Endothelial cell of umbilical vein (primary cell): ENCODE measurements at regions not wholly inside any gene's neighbourhood (a gene's known extent, or its start where the extent isn't known, plus 50 kb on each side); places are given as distances from the start of the nearest gene placed in this dataset.

Experiments
- BruUV-seq: library from RNA; stranded (reverse); fragments of 400-500 nt; replicated peaks from 2 replicates; lab custom pipeline; 2021; lab: Mats Ljungman, UMichigan
- CTCF ChIA-PET: fragments of 300-600, 350-600 bp; sonication (Branson Sonifier 250); formaldehyde crosslinking; loops from one replicate; lab custom pipeline; 2021; ENCODE audit warnings: antibody characterized with exemption, inconsistent platforms; lab: Charles Lee
- POLR2A ChIA-PET: fragments of 300-600, 350-600 bp; sonication (Branson Sonifier 250); formaldehyde crosslinking; loops from one replicate; lab custom pipeline; 2021; ENCODE audit warnings: antibody characterized with exemption, inconsistent platforms; lab: Charles Lee
- DNase-seq: peaks from one replicate; pipeline ENCODE4 v3.0.0-alpha.2; 2011; ENCODE audit warnings: low read depth, low spot score
- FAIRE-seq: peaks from 2 replicates; lab custom pipeline; 2011; peaks lifted over from hg19 to GRCh38; lab: Jason Lieb, UNC
- H2AFZ ChIP-seq: 2 replicates; pipeline ENCODE4 v1.6.0; 2012; ENCODE audit warnings: low read depth, low read length, control low read depth, inconsistent platforms
- H3K27ac ChIP-seq: 2 replicates; pipeline ENCODE4 v1.5.1; 2011; ENCODE audit warnings: low read depth, mild to moderate bottlenecking, control low read depth, low read length, moderate library complexity; ENCODE audit not compliant: insufficient read depth
- H3K27me3 ChIP-seq, 2 experiments: 2 replicates each; pipeline versions ENCODE4 v1.6.0 to v1.6.1; 2011; ENCODE audit warnings: low read length in 2 of 2, mixed read lengths in 1 of 2; ENCODE audit not compliant: control insufficient read depth in 2 of 2, insufficient read depth in 2 of 2
- H3K36me3 ChIP-seq, 2 experiments: 2 replicates in 1 of 2; 3 replicates in 1 of 2; pipeline ENCODE4 v1.5.1; 2011; ENCODE audit warnings: low read length in 2 of 2, mild to moderate bottlenecking in 1 of 2, moderate library complexity in 1 of 2; ENCODE audit not compliant: control insufficient read depth in 2 of 2, insufficient read depth in 2 of 2; ENCODE audit errors: extremely low read depth in 1 of 2
- H3K4me1 ChIP-seq: 3 replicates; pipeline ENCODE4 v1.5.1; 2011; ENCODE audit warnings: mild to moderate bottlenecking, low read length; ENCODE audit not compliant: control insufficient read depth, insufficient read depth; ENCODE audit errors: extremely low read depth
- H3K4me2 ChIP-seq: 2 replicates; pipeline ENCODE4 v1.6.1; 2011; ENCODE audit warnings: low read length, control low read depth, mixed read lengths; ENCODE audit not compliant: insufficient read depth
- H3K4me3 ChIP-seq, 3 experiments: fragments of 200-600 bp in 1 of 3; sonication (generic), shearing (Covaris generic) in 1 of 3; replicated peaks in 1 of 3; 2 replicates each; pipeline ENCODE4 v1.5.1; 2011 to 2016; ENCODE audit warnings: control low read depth in 3 of 3, low read length in 3 of 3, mild to moderate bottlenecking in 2 of 3, inconsistent platforms in 1 of 3, low read depth in 1 of 3, moderate library complexity in 1 of 3; ENCODE audit not compliant: insufficient read depth in 1 of 3
- H3K79me2 ChIP-seq: 2 replicates; pipeline ENCODE4 v1.6.0; 2012; ENCODE audit warnings: low read length, inconsistent platforms; ENCODE audit not compliant: control insufficient read depth, insufficient read depth
- H3K9ac ChIP-seq: replicated peaks from 2 replicates; pipeline ENCODE3; 2011; ENCODE audit warnings: low read length, control low read depth; ENCODE audit not compliant: insufficient read depth; ENCODE audit errors: extremely low read depth
- H3K9me1 ChIP-seq: replicated peaks from 3 replicates; pipeline ENCODE4 v1.6.0; 2011; ENCODE audit warnings: mild to moderate bottlenecking, low read length; ENCODE audit not compliant: control insufficient read depth, insufficient read depth; ENCODE audit errors: extremely low read depth
- H3K9me3 ChIP-seq: replicated peaks from 2 replicates; pipeline ENCODE4 v1.5.1; 2012; ENCODE audit warnings: low read length, inconsistent platforms; ENCODE audit not compliant: control insufficient read depth, insufficient read depth
- H4K20me1 ChIP-seq: replicated peaks from 2 replicates; pipeline ENCODE3; 2011; ENCODE audit warnings: mild to moderate bottlenecking, low read length; ENCODE audit not compliant: control insufficient read depth, insufficient read depth; ENCODE audit errors: extremely low read depth
- CTCF ChIP-seq, 2 donors: IDR thresholded peaks; 1 replicate in 1 of 2; 2 replicates in 1 of 2; pipeline ENCODE4 v1.5.1; 2011; ENCODE audit warnings: low read length in 2 of 2, mild to moderate bottlenecking in 2 of 2, moderate library complexity in 2 of 2, control low read depth in 1 of 2, inconsistent platforms in 1 of 2, low read depth in 1 of 2; ENCODE audit not compliant: insufficient read depth in 1 of 2; ENCODE audit errors: extremely low read depth in 1 of 2
- EZH2 ChIP-seq: IDR thresholded peaks from 2 replicates; pipeline ENCODE4 v1.6.1; 2012; ENCODE audit warnings: borderline replicate concordance, low read depth, mild to moderate bottlenecking, moderate library complexity, low read length, inconsistent platforms; ENCODE audit not compliant: severe bottlenecking
- FOS ChIP-seq: IDR thresholded peaks from 2 replicates; pipeline ENCODE4 v1.6.1; 2011; ENCODE audit warnings: mild to moderate bottlenecking, low read length, moderate library complexity, borderline replicate concordance; ENCODE audit not compliant: insufficient read depth
- GATA2 ChIP-seq: IDR thresholded peaks from 2 replicates; pipeline ENCODE4 v1.7.0; 2011; ENCODE audit warnings: low read depth, mild to moderate bottlenecking, moderate library complexity, mixed read lengths, low read length; ENCODE audit not compliant: insufficient read length, insufficient read depth
- JUN ChIP-seq: IDR thresholded peaks from 2 replicates; pipeline ENCODE4 v1.6.1; 2011; ENCODE audit warnings: borderline replicate concordance, low read depth; ENCODE audit not compliant: insufficient read length, insufficient read depth
- MAX ChIP-seq: IDR thresholded peaks from 2 replicates; pipeline ENCODE4 v1.6.1; 2011; ENCODE audit not compliant: insufficient read depth, insufficient read length
- MYC ChIP-seq: IDR thresholded peaks from one replicate; pipeline ENCODE4 v1.6.1; 2011; ENCODE audit warnings: mild to moderate bottlenecking, low read depth, low read length
- POLR2A ChIP-seq: IDR thresholded peaks from 2 replicates; pipeline ENCODE4 v1.6.1; 2012; ENCODE audit warnings: low read depth, mild to moderate bottlenecking, control low read depth, low read length
- POLR2AphosphoS5 ChIP-seq: IDR thresholded peaks from 2 replicates; pipeline ENCODE4 v1.6.1; 2012; ENCODE audit warnings: low read depth, mild to moderate bottlenecking, control low read depth, low read length, moderate library complexity; ENCODE audit not compliant: insufficient read depth
- dilution Hi-C: fragments of 300-500 bp; cut with MboI; formaldehyde crosslinking; loops from one replicate; pipeline ENCODE4 v1.15.0; 2019; ENCODE audit warnings: low sequenced_read_pairs; ENCODE audit not compliant: extremely low pct_ligation_motif_present
- intact Hi-C: fragments of 100-400 bp; cut with micrococcal nuclease; formaldehyde crosslinking; loops from one replicate; pipeline ENCODE4 v1.10.0; 2022

- dilution Hi-C loops: no loop called here
- DNase-seq (peak; percentile 34), FAIRE-seq (peak; percentile 43)
- H4K20me1 ChIP-seq: no peaks in the 10 kb centered on the region
- peaks cover 10% of the 10 kb centered on the region for H3K79me2 ChIP-seq
- H3K4me3 ChIP-seq: peak overlapping the region; percentile 2 to 61 (median 54)
- BruUV-seq: no TSS peak
- H3K27ac ChIP-seq: no peak overlapping the region
- no peaks in the 10 kb centered on the region for H3K9me1 ChIP-seq
- no peak for TF ChIP-seq CTCF (IDR thresholded peaks at IDR 0.05; ENCODE audit: extremely low read depth in 1 of 2, insufficient read depth in 1 of 2, low read depth in 1 of 2, low read length in 2 of 2)
- no peak for TF ChIP-seq MYC
- TF ChIP-seq POLR2AphosphoS5: no peak
- no peak for TF ChIP-seq FOS
- no peak for TF ChIP-seq JUN
- TF ChIP-seq GATA2: no peak
- no peak for TF ChIP-seq EZH2
- no peak for TF ChIP-seq MAX
- no peak for TF ChIP-seq POLR2A
- H3K36me3 ChIP-seq: no peaks in the 10 kb centered on the region
- H2AFZ ChIP-seq: peak overlapping the region; percentile 33
- no peaks in the 10 kb centered on the region for H3K9me3 ChIP-seq
- H3K27me3 ChIP-seq: no peaks in the 10 kb centered on the region
- H3K4me2 ChIP-seq: peak overlapping the region; percentile 75
- H3K4me1 ChIP-seq: peaks cover 19% of the 10 kb centered on the region
- H3K9ac ChIP-seq: peak overlapping the region; percentile 40
- CTCF ChIA-PET: interaction anchor here (0.8 to 1.6 kb wide), 4 partner anchors 10 to 216 kb away, joined by 3 read pairs; no protein-coding TSS in a partner anchor
- POLR2A ChIA-PET: no interaction called here
- intact Hi-C loops: loop anchor here (2.0 to 10.0 kb wide), 4 partner anchors 22 to 180 kb away; partner anchors contain the start of gene DOCK9
Measured at GRCh38 chr13:99085139-99085807, 107.4 kb upstream of the DOCK9 start.
